Erythroblast (primary cell): ENCODE measurements at regions not wholly inside any gene's neighbourhood (a gene's known extent, or its start where the extent isn't known, plus 50 kb on each side); places are given as distances from the start of the nearest gene placed in this dataset.

Source experiments
- GATA1 ChIP-seq: IDR thresholded peaks from 2 replicates; pipeline ENCODE4 v1.6.1; 2011; ENCODE audit warnings: low read depth, mild to moderate bottlenecking, control low read depth, low read length, moderate library complexity
- POLR2A ChIP-seq: IDR thresholded peaks from 2 replicates; pipeline ENCODE4 v1.6.1; 2011; ENCODE audit warnings: mild to moderate bottlenecking, low read length

DNA sequence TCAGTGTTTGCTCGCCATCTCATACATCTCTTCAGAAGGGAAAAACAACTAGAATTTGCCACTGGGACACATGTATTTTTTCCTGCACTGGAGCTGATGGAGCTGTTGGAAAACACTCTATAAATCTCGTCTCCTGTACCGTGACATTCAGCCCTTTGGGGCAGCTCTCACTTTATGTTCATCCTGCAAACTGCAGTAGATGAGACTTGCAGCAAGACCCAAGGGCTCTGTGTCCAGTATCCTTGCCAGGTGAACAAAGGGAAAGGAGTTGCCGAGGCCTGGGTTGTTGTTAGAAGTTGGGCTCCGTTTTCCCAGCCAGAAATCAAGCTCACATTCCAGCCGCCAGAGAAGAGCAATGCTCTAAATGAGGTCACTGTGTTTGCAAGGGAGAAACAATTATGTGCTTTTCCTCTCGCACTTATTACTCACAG, 285.1 kb downstream of the SLC4A3 start:
- TF ChIP-seq POLR2A, result no peak
- no peak for TF ChIP-seq GATA1
